ENCODE measurements at regions not wholly inside any gene's neighbourhood (a gene's known extent, or its start where the extent isn't known, plus 50 kb on each side); places are given as distances from the start of the nearest gene placed in this dataset.

- Histone ChIP-seq H3K4me2 (ENCODE audit: insufficient read depth, low read length) (no peak overlapping the region), H4K20me1 (ENCODE audit: insufficient read depth, low read length) (no peaks in the 10 kb centered on the region), H3K4me1 (ENCODE audit: insufficient read depth, low read length) (no peaks in the 10 kb centered on the region), H3K9me3 (ENCODE audit: low read depth, low read length) (no peaks in the 10 kb centered on the region), H3K36me3 (ENCODE audit: insufficient read depth, low read length) (no peaks in the 10 kb centered on the region), H3K4me3 (ENCODE audit: insufficient read depth, low read length) (no peak overlapping the region), H3K27me3 (ENCODE audit: insufficient read depth, low read length) (no peaks in the 10 kb centered on the region), H3K27ac (ENCODE audit: low read depth, low read length) (no peak overlapping the region), H2AFZ (ENCODE audit: low read length) (no peak overlapping the region), H3K79me2 (ENCODE audit: insufficient read depth, low read length) (no peaks in the 10 kb centered on the region)
- TF ChIP-seq CTCF (IDR thresholded peaks at IDR 0.05; ENCODE audit: extremely low read depth, low read depth, low read length), result no peak
- no peak for DNase-seq (ENCODE audit: insufficient read length, low spot score, missing footprints)
Measured at GRCh38 chr2:59041139-59041538, 800.0 kb upstream of the FANCL start.

- H3K27me3 ChIP-seq (ENCODE audit: insufficient read depth, low read length), result no peaks in the 10 kb centered on the region
- H4K20me1 ChIP-seq (ENCODE audit: insufficient read depth, low read length), result no peaks in the 10 kb centered on the region
- H3K27ac ChIP-seq (ENCODE audit: low read depth, low read length), result no peak overlapping the region
- TF ChIP-seq CTCF (IDR thresholded peaks at IDR 0.05; ENCODE audit: extremely low read depth, low read depth, low read length), result no peak
- no peak overlapping the region for H2AFZ ChIP-seq (ENCODE audit: low read length)
- H3K4me3 ChIP-seq (ENCODE audit: insufficient read depth, low read length), result no peak overlapping the region
- no peaks in the 10 kb centered on the region for H3K9me3 ChIP-seq (ENCODE audit: low read depth, low read length)
- no peaks in the 10 kb centered on the region for H3K79me2 ChIP-seq (ENCODE audit: insufficient read depth, low read length)
- no peaks in the 10 kb centered on the region for H3K4me1 ChIP-seq (ENCODE audit: insufficient read depth, low read length)
- H3K36me3 ChIP-seq (ENCODE audit: insufficient read depth, low read length), result no peaks in the 10 kb centered on the region
- no peak for DNase-seq (ENCODE audit: insufficient read length, low spot score, missing footprints)
- no peak overlapping the region for H3K4me2 ChIP-seq (ENCODE audit: insufficient read depth, low read length)
Measured at GRCh38 chr2:59034837-59035236, 793.7 kb upstream of the FANCL start.

GRCh38 chr2:59034106-59034505 is 793.0 kb upstream of the FANCL start:
- no peaks in the 10 kb centered on the region for H3K4me1 ChIP-seq (ENCODE audit: insufficient read depth, low read length)
- no peaks in the 10 kb centered on the region for H3K9me3 ChIP-seq (ENCODE audit: low read depth, low read length)
- no peak overlapping the region for H3K4me3 ChIP-seq (ENCODE audit: insufficient read depth, low read length)
- no peak overlapping the region for H2AFZ ChIP-seq (ENCODE audit: low read length)
- H3K4me2 ChIP-seq (ENCODE audit: insufficient read depth, low read length), result no peak overlapping the region
- H4K20me1 ChIP-seq (ENCODE audit: insufficient read depth, low read length), result no peaks in the 10 kb centered on the region
- no peaks in the 10 kb centered on the region for H3K79me2 ChIP-seq (ENCODE audit: insufficient read depth, low read length)
- H3K27me3 ChIP-seq (ENCODE audit: insufficient read depth, low read length), result no peaks in the 10 kb centered on the region
- no peak for TF ChIP-seq CTCF (IDR thresholded peaks at IDR 0.05; ENCODE audit: extremely low read depth, low read depth, low read length)
- no peaks in the 10 kb centered on the region for H3K36me3 ChIP-seq (ENCODE audit: insufficient read depth, low read length)
- H3K27ac ChIP-seq (ENCODE audit: low read depth, low read length), result no peak overlapping the region
- DNase-seq (ENCODE audit: insufficient read length, low spot score, missing footprints), result no peak

GRCh38 chr2:59033661-59034060 is 792.5 kb upstream of the FANCL start:
- no peak overlapping the region for H3K4me2 ChIP-seq (ENCODE audit: insufficient read depth, low read length)
- DNase-seq (ENCODE audit: insufficient read length, low spot score, missing footprints), result no peak
- no peaks in the 10 kb centered on the region for H3K36me3 ChIP-seq (ENCODE audit: insufficient read depth, low read length)
- H3K4me1 ChIP-seq (ENCODE audit: insufficient read depth, low read length), result no peaks in the 10 kb centered on the region
- no peaks in the 10 kb centered on the region for H3K79me2 ChIP-seq (ENCODE audit: insufficient read depth, low read length)
- H3K27ac ChIP-seq (ENCODE audit: low read depth, low read length), result no peak overlapping the region
- no peak for TF ChIP-seq CTCF (IDR thresholded peaks at IDR 0.05; ENCODE audit: extremely low read depth, low read depth, low read length)
- no peaks in the 10 kb centered on the region for H3K27me3 ChIP-seq (ENCODE audit: insufficient read depth, low read length)
- no peak overlapping the region for H2AFZ ChIP-seq (ENCODE audit: low read length)
- no peaks in the 10 kb centered on the region for H4K20me1 ChIP-seq (ENCODE audit: insufficient read depth, low read length)
- H3K4me3 ChIP-seq (ENCODE audit: insufficient read depth, low read length), result no peak overlapping the region
- no peaks in the 10 kb centered on the region for H3K9me3 ChIP-seq (ENCODE audit: low read depth, low read length)

All from osteoblast (primary cell).